ENCODE measurements at regions not wholly inside any gene's neighbourhood (a gene's known extent, or its start where the extent isn't known, plus 50 kb on each side); places are given as distances from the start of the nearest gene placed in this dataset.

DNA sequence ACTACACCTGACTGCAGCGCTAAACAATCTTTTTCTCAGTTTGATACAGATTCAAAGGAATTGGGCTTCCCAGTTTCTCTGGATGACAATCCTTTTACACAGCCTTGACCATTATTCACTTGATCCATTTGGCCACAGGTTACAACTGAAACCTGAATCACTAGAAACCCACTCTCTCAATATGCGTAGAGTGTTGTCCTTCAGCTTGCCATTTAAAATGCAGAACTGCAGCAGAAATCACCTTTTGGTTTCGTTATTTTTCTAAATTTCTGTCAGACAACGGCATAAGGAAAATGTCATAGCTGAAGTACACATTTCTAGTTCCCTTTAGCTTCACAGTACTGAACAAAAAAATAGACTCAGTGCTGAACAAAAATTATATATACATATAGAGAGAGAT lies 255.8 kb upstream of the TENM3 start:
- Histone ChIP-seq H3K4me1 (ENCODE audit: control insufficient read depth, insufficient read depth, low read length, poor library complexity, severe bottlenecking) (no peaks in the 10 kb centered on the region), H3K27ac (ENCODE audit: low read depth, low read length, severe bottlenecking) (no peak overlapping the region), H3K4me3 (ENCODE audit: extremely low read depth, insufficient read depth, low read length, poor library complexity, severe bottlenecking) (no peak overlapping the region), H3K36me3 (ENCODE audit: control insufficient read depth, insufficient read depth, low read length) (no peaks in the 10 kb centered on the region), H3K9me3 (ENCODE audit: control insufficient read depth, low read length) (no peaks in the 10 kb centered on the region)
- WGBS, 2 experiments (ENCODE audit: insufficient coverage in 2 of 2), result 95 to 100% methylated on average over 3 of the region's 4 CpGs

DNA sequence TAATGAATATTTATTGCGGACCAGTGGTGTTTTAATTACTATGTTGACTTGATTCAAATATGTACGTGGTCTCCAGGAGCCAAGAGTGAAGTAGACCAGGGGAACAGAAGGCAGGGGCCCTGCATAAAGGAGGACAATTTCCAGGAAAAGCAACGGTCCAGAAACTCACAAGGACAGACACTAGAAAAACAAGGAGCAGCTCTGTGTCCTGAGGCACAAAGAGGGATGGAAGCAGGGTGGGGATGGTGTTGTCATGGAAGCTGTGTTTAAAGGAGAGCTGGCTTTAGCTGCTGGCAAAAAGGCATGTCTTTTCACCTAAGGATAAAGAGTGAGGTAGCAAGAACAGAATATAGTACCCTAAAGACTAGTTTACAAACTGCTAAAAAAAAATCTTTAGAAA lies 254.1 kb upstream of the TENM3 start:
- Histone ChIP-seq H3K9me3 (ENCODE audit: control insufficient read depth, low read length) (no peaks in the 10 kb centered on the region), H3K36me3 (ENCODE audit: control insufficient read depth, insufficient read depth, low read length) (no peaks in the 10 kb centered on the region), H3K4me3 (ENCODE audit: extremely low read depth, insufficient read depth, low read length, poor library complexity, severe bottlenecking) (no peak overlapping the region), H3K4me1 (ENCODE audit: control insufficient read depth, insufficient read depth, low read length, poor library complexity, severe bottlenecking) (no peaks in the 10 kb centered on the region), H3K27ac (ENCODE audit: low read depth, low read length, severe bottlenecking) (no peak overlapping the region)
- 59 to 83% methylated on average over 2 of the region's 3 CpGs for WGBS, 2 experiments (ENCODE audit: insufficient coverage in 2 of 2)

DNA sequence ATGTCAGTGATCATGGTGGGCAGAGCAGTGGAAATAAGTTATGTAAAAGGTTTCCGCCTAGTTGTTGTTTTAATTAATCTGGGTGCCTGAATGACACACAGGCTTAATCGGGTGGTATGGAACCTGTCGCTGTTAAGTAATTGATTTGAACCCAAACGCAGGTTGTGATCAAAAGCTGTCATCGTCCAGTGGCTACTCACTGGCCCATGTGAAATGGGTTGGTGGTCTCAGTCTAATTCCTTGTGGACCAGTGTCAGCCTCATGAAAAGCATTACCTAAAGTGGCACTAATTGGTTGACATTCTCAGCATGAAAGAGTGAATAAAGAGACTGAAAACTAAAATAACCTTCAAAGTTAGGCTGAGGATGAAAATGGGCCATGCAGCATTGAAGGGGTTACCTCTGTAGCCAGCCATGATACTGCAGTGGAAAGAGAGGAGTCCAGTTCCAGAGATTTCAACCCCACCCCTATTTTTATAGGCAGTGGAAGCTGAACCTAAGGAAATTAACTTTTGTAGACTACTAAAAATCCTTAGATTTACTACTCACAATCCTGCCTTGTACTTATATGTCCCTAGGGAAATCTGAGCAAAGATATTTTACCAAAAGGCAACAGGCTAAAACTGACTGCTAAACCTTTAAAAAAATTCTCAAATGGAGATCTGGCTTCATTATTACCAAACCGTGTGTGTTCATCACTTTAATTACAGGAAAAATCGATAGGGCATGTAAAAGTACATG lies 251.7 kb upstream of the TENM3 start:
- no peaks in the 10 kb centered on the region for H3K9me3 ChIP-seq (ENCODE audit: control insufficient read depth, low read length)
- no peaks in the 10 kb centered on the region for H3K4me1 ChIP-seq (ENCODE audit: control insufficient read depth, insufficient read depth, low read length, poor library complexity, severe bottlenecking)
- WGBS, 2 experiments (ENCODE audit: insufficient coverage in 2 of 2), result 87 to 94% methylated on average over 6 to 7 of the region's 7 CpGs
- no peak overlapping the region for H3K27ac ChIP-seq (ENCODE audit: low read depth, low read length, severe bottlenecking)
- no peaks in the 10 kb centered on the region for H3K36me3 ChIP-seq (ENCODE audit: control insufficient read depth, insufficient read depth, low read length)
- no peak overlapping the region for H3K4me3 ChIP-seq (ENCODE audit: extremely low read depth, insufficient read depth, low read length, poor library complexity, severe bottlenecking)

DNA sequence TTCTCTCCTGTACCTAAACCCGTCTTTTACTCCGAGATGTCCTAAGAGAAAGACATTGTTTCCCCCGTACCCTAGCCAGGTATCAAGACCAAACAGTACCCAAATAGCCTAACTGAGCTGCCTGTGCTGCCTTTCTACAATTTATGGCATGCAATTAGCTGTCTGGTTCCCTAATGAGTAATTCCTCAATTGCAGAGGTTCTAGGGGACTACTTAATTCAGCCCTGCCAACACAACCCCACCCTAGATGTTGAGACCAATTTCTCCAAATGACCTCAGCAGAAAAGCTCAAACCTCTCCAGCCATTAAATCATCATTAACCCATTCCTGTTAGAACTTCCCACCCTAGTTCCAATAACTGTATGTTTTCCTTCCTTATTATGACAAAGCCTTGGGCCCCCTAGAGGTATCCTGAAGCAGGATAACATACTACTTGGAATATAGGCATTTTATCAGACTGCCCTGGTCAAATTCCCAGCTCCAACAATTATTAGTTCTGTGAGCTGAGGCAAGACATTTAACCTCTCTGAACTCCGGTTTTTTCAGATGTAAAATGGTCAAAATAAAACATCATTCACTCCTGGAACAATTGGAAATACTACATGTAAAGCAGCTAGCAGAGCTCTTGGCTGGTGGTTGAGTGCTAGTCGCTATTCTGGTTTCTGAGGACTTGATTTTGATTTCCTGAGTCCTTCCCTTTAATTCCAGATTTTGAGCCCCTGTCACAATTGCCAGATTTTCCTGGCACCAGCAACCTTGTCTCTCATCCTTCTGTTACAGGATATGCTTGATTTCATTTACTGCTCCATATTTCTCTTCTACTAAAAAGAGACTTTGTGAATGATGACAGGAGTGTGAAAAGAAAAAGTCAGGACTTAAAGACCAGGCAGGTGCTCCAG lies 244.6 kb upstream of the TENM3 start:
- H3K9me3 ChIP-seq (ENCODE audit: control insufficient read depth, low read length), result no peaks in the 10 kb centered on the region
- WGBS, 2 experiments (ENCODE audit: insufficient coverage in 2 of 2), result 95 to 100% methylated on average over 4 of the region's 5 CpGs

DNA sequence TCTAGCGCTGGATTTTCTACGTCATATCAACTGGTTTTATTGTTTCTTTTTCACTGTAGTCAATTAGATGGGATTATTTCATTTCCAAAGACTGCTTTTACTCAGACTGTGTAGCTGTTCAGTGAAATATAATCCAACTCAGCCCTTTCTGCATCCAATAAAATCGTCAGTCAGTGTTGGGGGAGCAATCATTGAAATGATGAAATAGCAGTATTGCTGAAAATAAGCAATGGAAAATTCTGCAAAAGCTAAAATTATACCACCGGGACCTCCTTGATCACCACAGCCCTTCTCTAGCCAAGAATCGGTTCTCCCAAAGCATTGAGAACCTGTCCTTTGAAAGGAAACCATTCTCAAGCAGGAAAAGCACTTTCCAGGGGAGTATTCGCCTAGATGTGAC lies 243.1 kb upstream of the TENM3 start:
- 92% methylated on average over 2 of the region's 6 CpGs; no CpG with 5 or more reads in 1 of the 2 experiments for WGBS, 2 experiments (ENCODE audit: insufficient coverage in 2 of 2)
- H3K9me3 ChIP-seq (ENCODE audit: control insufficient read depth, low read length), result no peaks in the 10 kb centered on the region
- H3K36me3 ChIP-seq (ENCODE audit: control insufficient read depth, insufficient read depth, low read length), result no peaks in the 10 kb centered on the region
- no peak overlapping the region for H3K4me3 ChIP-seq (ENCODE audit: extremely low read depth, insufficient read depth, low read length, poor library complexity, severe bottlenecking)
- no peak overlapping the region for H3K27ac ChIP-seq (ENCODE audit: low read depth, low read length, severe bottlenecking)
- H3K4me1 ChIP-seq (ENCODE audit: control insufficient read depth, insufficient read depth, low read length, poor library complexity, severe bottlenecking), result no peaks in the 10 kb centered on the region

More for the DNA sequence above, 244.6 kb upstream of the TENM3 start:
- Histone ChIP-seq H3K36me3 (ENCODE audit: control insufficient read depth, insufficient read depth, low read length) (no peaks in the 10 kb centered on the region), H3K4me1 (ENCODE audit: control insufficient read depth, insufficient read depth, low read length, poor library complexity, severe bottlenecking) (no peaks in the 10 kb centered on the region), H3K27ac (ENCODE audit: low read depth, low read length, severe bottlenecking) (no peak overlapping the region), H3K4me3 (ENCODE audit: extremely low read depth, insufficient read depth, low read length, poor library complexity, severe bottlenecking) (no peak overlapping the region)

DNA sequence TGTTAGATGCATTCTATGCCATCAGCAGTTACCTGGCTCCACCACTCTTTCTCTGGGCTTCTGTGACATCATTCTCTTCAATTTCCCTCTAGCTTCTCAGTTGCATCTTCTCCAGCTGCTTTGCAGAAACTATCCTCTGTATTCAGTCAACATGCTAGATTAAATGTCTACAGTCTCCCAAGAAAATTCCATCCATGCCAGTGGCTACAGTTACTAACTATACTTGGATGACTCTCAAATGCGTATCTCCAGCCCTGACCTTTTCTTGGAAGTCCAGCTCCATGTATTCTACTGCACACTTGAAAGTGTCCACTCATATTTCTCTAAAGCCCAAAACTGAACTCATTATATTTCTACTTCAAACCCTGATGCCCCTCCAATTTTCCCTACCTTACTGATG lies 232.3 kb upstream of the TENM3 start:
- no peak overlapping the region for H3K27ac ChIP-seq (ENCODE audit: low read depth, low read length, severe bottlenecking)
- peaks cover 4% of the 10 kb centered on the region for H3K36me3 ChIP-seq (ENCODE audit: control insufficient read depth, insufficient read depth, low read length)
- no peaks in the 10 kb centered on the region for H3K9me3 ChIP-seq (ENCODE audit: control insufficient read depth, low read length)
- 100% methylated on average over 1 of the region's 1 CpG for WGBS, 2 experiments (ENCODE audit: insufficient coverage in 2 of 2)
- no peak overlapping the region for H3K4me3 ChIP-seq (ENCODE audit: extremely low read depth, insufficient read depth, low read length, poor library complexity, severe bottlenecking)
- H3K4me1 ChIP-seq (ENCODE audit: control insufficient read depth, insufficient read depth, low read length, poor library complexity, severe bottlenecking), result no peaks in the 10 kb centered on the region

DNA sequence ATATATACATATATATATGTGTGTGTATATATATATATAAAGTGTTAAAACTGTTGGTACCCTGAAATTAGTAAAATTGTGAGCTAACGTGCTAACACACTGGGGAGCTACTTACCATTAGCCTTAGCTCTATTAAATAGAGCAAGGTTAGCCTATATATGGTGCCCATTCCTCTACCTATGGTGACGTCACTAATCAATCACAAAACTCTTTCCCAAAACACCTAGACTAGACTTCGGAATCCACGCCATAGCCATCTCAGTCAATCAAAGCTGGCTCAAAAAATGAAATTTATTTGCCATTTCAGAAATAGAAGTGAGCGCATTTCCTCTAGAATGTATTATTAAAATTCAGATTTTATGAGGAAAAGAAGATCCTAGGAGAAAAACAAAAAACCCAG lies 229.0 kb upstream of the TENM3 start:
- no CpG with 5 or more reads among the region's 5 CpGs for WGBS, 2 experiments (ENCODE audit: insufficient coverage in 2 of 2)
- no peak overlapping the region for H3K27ac ChIP-seq (ENCODE audit: low read depth, low read length, severe bottlenecking)
- H3K9me3 ChIP-seq (ENCODE audit: control insufficient read depth, low read length), result no peaks in the 10 kb centered on the region
- peaks cover 12% of the 10 kb centered on the region for H3K4me1 ChIP-seq (ENCODE audit: control insufficient read depth, insufficient read depth, low read length, poor library complexity, severe bottlenecking)
- no peak overlapping the region for H3K4me3 ChIP-seq (ENCODE audit: extremely low read depth, insufficient read depth, low read length, poor library complexity, severe bottlenecking)
- H3K36me3 ChIP-seq (ENCODE audit: control insufficient read depth, insufficient read depth, low read length), result peaks cover 4% of the 10 kb centered on the region

DNA sequence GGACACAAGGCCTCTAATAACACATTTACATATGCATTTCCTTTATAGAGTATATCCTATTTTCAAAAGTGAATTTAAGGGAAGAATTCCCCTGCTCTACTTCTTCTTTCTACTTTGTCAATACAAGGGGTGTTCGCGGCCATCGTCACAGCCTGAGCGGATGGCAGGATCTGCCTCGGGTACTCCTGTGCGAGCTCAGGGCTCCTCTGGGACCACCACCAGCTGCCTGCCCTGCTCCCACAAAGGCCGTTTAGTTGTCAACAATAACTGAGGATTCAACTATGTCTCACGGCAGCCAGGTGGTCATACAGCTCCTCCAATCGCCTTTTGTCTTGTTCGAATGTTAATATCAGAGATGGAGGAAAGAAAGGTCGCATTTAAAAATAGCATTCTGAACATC lies 228.2 kb upstream of the TENM3 start:
- H3K4me3 ChIP-seq (ENCODE audit: extremely low read depth, insufficient read depth, low read length, poor library complexity, severe bottlenecking), result no peak overlapping the region
- no peak overlapping the region for H3K27ac ChIP-seq (ENCODE audit: low read depth, low read length, severe bottlenecking)
- H3K36me3 ChIP-seq (ENCODE audit: control insufficient read depth, insufficient read depth, low read length), result peaks cover 4% of the 10 kb centered on the region
- peaks cover 16% of the 10 kb centered on the region for H3K4me1 ChIP-seq (ENCODE audit: control insufficient read depth, insufficient read depth, low read length, poor library complexity, severe bottlenecking)
- no peaks in the 10 kb centered on the region for H3K9me3 ChIP-seq (ENCODE audit: control insufficient read depth, low read length)
- 94 to 95% methylated on average over 5 to 9 of the region's 11 CpGs for WGBS, 2 experiments (ENCODE audit: insufficient coverage in 2 of 2)

DNA sequence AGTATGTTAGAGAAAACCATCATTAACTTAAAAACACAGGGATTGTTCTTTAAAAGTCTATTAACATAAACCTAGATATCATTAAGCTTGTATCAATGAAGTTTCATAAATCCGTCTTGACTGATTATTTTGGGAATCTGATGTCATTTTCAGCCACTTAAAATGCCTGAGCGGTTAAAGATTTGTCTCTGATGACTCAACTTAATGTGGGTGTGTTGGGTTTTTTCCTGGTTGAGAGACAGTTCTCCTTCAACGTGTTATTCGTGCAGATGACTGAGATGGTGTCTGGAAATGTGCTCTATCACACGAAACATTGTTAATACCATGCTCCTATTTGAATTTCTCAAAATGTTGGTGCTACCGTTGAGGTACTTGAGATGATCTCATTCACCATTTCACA lies 227.3 kb upstream of the TENM3 start:
- Histone ChIP-seq H3K36me3 (ENCODE audit: control insufficient read depth, insufficient read depth, low read length) (peaks cover 2% of the 10 kb centered on the region), H3K27ac (ENCODE audit: low read depth, low read length, severe bottlenecking) (peak overlapping the region; percentile 23), H3K9me3 (ENCODE audit: control insufficient read depth, low read length) (no peaks in the 10 kb centered on the region), H3K4me1 (ENCODE audit: control insufficient read depth, insufficient read depth, low read length, poor library complexity, severe bottlenecking) (peaks cover 16% of the 10 kb centered on the region), H3K4me3 (ENCODE audit: extremely low read depth, insufficient read depth, low read length, poor library complexity, severe bottlenecking) (no peak overlapping the region)
- WGBS, 2 experiments (ENCODE audit: insufficient coverage in 2 of 2), result 69 to 93% methylated on average over 4 to 5 of the region's 6 CpGs

DNA sequence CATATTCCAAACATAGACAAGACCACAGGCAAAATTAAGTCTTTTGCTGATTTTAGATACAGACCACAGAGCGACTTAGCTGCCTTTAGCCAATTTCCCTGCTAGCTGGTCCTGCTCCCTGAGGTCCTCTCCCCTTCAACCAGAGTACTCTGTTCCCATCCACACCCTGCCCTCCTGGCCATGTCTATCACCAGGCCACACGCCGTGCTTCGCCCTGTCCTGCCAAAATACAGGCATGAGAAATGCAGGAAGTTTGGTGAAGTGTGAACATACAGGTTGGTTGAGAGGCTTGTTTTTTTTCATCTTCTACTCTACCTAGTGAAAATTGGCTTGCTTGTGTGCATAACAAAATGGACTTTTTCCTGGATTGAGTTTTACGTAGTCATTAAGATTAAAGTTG lies 226.2 kb upstream of the TENM3 start:
- WGBS, 2 experiments (ENCODE audit: insufficient coverage in 2 of 2), result 83 to 100% methylated on average over 1 of the region's 5 CpGs
- Histone ChIP-seq H3K4me3 (ENCODE audit: extremely low read depth, insufficient read depth, low read length, poor library complexity, severe bottlenecking) (no peak overlapping the region), H3K4me1 (ENCODE audit: control insufficient read depth, insufficient read depth, low read length, poor library complexity, severe bottlenecking) (peaks cover 16% of the 10 kb centered on the region), H3K36me3 (ENCODE audit: control insufficient read depth, insufficient read depth, low read length) (no peaks in the 10 kb centered on the region), H3K27ac (ENCODE audit: low read depth, low read length, severe bottlenecking) (no peak overlapping the region), H3K9me3 (ENCODE audit: control insufficient read depth, low read length) (no peaks in the 10 kb centered on the region)

DNA sequence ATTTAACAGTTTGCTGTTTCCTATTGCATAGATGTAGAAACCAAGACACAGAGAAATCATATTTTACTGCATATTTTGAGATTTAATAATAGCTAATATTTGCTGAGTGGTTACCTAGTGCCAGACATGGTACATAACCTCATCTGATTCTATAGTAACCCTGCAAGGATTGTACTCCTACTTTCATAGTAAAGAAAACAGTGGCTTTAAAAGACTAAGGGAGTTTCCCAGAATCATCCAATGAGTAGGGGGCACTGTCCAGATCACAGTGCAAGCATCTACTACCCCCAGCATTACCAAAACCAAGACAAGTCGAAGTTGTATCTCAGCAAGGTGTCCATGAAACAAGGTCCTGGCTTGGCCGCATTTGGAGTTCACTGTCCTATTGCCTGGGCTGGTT lies 224.5 kb upstream of the TENM3 start:
- Histone ChIP-seq H3K4me3 (ENCODE audit: extremely low read depth, insufficient read depth, low read length, poor library complexity, severe bottlenecking) (no peak overlapping the region), H3K9me3 (ENCODE audit: control insufficient read depth, low read length) (no peaks in the 10 kb centered on the region), H3K27ac (ENCODE audit: low read depth, low read length, severe bottlenecking) (no peak overlapping the region), H3K4me1 (ENCODE audit: control insufficient read depth, insufficient read depth, low read length, poor library complexity, severe bottlenecking) (peaks cover 18% of the 10 kb centered on the region), H3K36me3 (ENCODE audit: control insufficient read depth, insufficient read depth, low read length) (no peaks in the 10 kb centered on the region)
- 92 to 100% methylated on average over 1 to 2 of the region's 2 CpGs for whole genome bisulfite sequencing, 2 experiments (ENCODE audit: insufficient coverage in 2 of 2)

All from mesodermal cell (in vitro differentiated cells).